H9 (cell line): ENCODE measurements at regions not wholly inside any gene's neighbourhood (a gene's known extent, or its start where the extent isn't known, plus 50 kb on each side); places are given as distances from the start of the nearest gene placed in this dataset.

ENCODE experiments used
- DNase-seq: peaks from one replicate; pipeline ENCODE4 v3.0.0-alpha.2; 2017
- H2AFZ ChIP-seq: one replicate; pipeline ENCODE4 v1.6.1; 2013; ENCODE audit warnings: mild to moderate bottlenecking, low read length, control low read depth, moderate library complexity
- H2AK5ac ChIP-seq: 2 replicates; pipeline ENCODE4 v1.6.1; 2013; ENCODE audit warnings: low read length, control low read depth, mixed read lengths; ENCODE audit not compliant: insufficient read length
- H2BK120ac ChIP-seq: one replicate; pipeline ENCODE4 v1.6.1; 2013; ENCODE audit warnings: low read depth, mild to moderate bottlenecking, low read length, control low read depth, inconsistent platforms; ENCODE audit not compliant: poor library complexity, severe bottlenecking
- H2BK12ac ChIP-seq: 2 replicates; pipeline ENCODE4 v1.6.1; 2013; ENCODE audit warnings: low read length, control low read depth, mixed read lengths, low read depth; ENCODE audit not compliant: insufficient read length
- H2BK15ac ChIP-seq: 2 replicates; pipeline ENCODE4 v1.6.1; 2013; ENCODE audit warnings: low read depth, low read length, control low read depth
- H2BK20ac ChIP-seq: one replicate; pipeline ENCODE4 v1.6.1; 2013; ENCODE audit warnings: low read depth, mild to moderate bottlenecking, low read length, control low read depth, inconsistent platforms; ENCODE audit not compliant: poor library complexity, severe bottlenecking
- H2BK5ac ChIP-seq: 2 replicates; pipeline ENCODE4 v1.6.1; 2013; ENCODE audit warnings: low read length, control low read depth, mixed read lengths; ENCODE audit not compliant: insufficient read length
- H3K14ac ChIP-seq: 2 replicates; pipeline ENCODE4 v1.6.1; 2013; ENCODE audit warnings: low read length, control low read depth; ENCODE audit not compliant: insufficient read depth
- H3K18ac ChIP-seq: 2 replicates; pipeline ENCODE4 v1.6.1; 2013; ENCODE audit warnings: low read depth, mild to moderate bottlenecking, mixed read lengths, low read length, control low read depth; ENCODE audit not compliant: insufficient read length
- H3K23ac ChIP-seq: 2 replicates; pipeline ENCODE4 v1.6.1; 2013; ENCODE audit warnings: low read length, control low read depth, mixed read lengths, low read depth; ENCODE audit not compliant: insufficient read length
- H3K23me2 ChIP-seq: 2 replicates; pipeline ENCODE4 v1.6.1; 2013; ENCODE audit warnings: low read depth, mild to moderate bottlenecking, mixed read lengths, low read length, control low read depth; ENCODE audit not compliant: insufficient read length, poor library complexity, severe bottlenecking
- H3K27ac ChIP-seq: 2 replicates; pipeline ENCODE4 v1.5.1; 2013; ENCODE audit warnings: low read length, control low read depth, mixed read lengths, low read depth; ENCODE audit not compliant: insufficient read length
- H3K27me3 ChIP-seq: 2 replicates; pipeline ENCODE4 v1.6.1; 2013; ENCODE audit warnings: low read length, control low read depth, inconsistent platforms; ENCODE audit not compliant: insufficient read depth
- H3K4ac ChIP-seq: 2 replicates; pipeline ENCODE4 v1.6.1; 2013; ENCODE audit warnings: low read depth, mild to moderate bottlenecking, control low read depth, inconsistent platforms, low read length, moderate library complexity
- H3K4me1 ChIP-seq: 2 replicates; pipeline ENCODE4 v1.6.1; 2013; ENCODE audit warnings: low read length, control low read depth, inconsistent platforms; ENCODE audit not compliant: insufficient read depth
- H3K4me2 ChIP-seq: 2 replicates; pipeline ENCODE4 v1.6.1; 2013; ENCODE audit warnings: low read length, control low read depth, mixed read lengths; ENCODE audit not compliant: insufficient read length, insufficient read depth
- H3K56ac ChIP-seq: 2 replicates; pipeline ENCODE4 v1.6.1; 2013; ENCODE audit warnings: low read depth, mild to moderate bottlenecking, mixed read lengths, low read length, control low read depth; ENCODE audit not compliant: insufficient read length
- H3K79me1 ChIP-seq: 2 replicates; pipeline ENCODE4 v1.6.1; 2013; ENCODE audit warnings: low read depth, mild to moderate bottlenecking, moderate library complexity, low read length, control low read depth, inconsistent platforms; ENCODE audit not compliant: insufficient read depth, poor library complexity, severe bottlenecking
- H3K79me2 ChIP-seq: 2 replicates; pipeline ENCODE4 v1.6.1; 2013; ENCODE audit warnings: low read length, control low read depth, inconsistent platforms; ENCODE audit not compliant: insufficient read depth
- H3K9ac ChIP-seq: 2 replicates; pipeline ENCODE4 v1.6.1; 2013; ENCODE audit warnings: low read length, control low read depth, mixed read lengths; ENCODE audit not compliant: insufficient read length; ENCODE audit errors: extremely low read depth
- H3K9me3 ChIP-seq: one replicate; pipeline ENCODE4 v1.6.1; 2013; ENCODE audit warnings: low read depth, low read length, inconsistent platforms; ENCODE audit not compliant: control insufficient read depth
- H3T11ph ChIP-seq: one replicate; pipeline ENCODE4 v1.6.1; 2013; ENCODE audit warnings: mild to moderate bottlenecking, low read length, control low read depth, inconsistent platforms
- H4K20me1 ChIP-seq: one replicate; pipeline ENCODE4 v1.6.1; 2013; ENCODE audit not compliant: control insufficient read depth, insufficient read length, insufficient read depth
- H4K5ac ChIP-seq: 2 replicates; pipeline ENCODE4 v1.6.1; 2013; ENCODE audit warnings: low read depth, mild to moderate bottlenecking, mixed read lengths, low read length, control low read depth; ENCODE audit not compliant: insufficient read length
- H4K8ac ChIP-seq: replicated peaks from 2 replicates; pipeline ENCODE4 v1.6.1; 2013; ENCODE audit warnings: low read length, control low read depth, mixed read lengths, low read depth; ENCODE audit not compliant: insufficient read length
- H4K91ac ChIP-seq: 2 replicates; pipeline ENCODE4 v1.6.1; 2013; ENCODE audit warnings: low read depth, mild to moderate bottlenecking, moderate library complexity, mixed read lengths, low read length, control low read depth; ENCODE audit not compliant: insufficient read length
- H3K27ac Mint-ChIP-seq, 3 experiments: 2 replicates in 2 of 3; 3 replicates in 1 of 3; pipeline ENCODE4 v1.8.0; 2020 to 2021; ENCODE audit warnings: mixed read lengths in 3 of 3, mild to moderate bottlenecking in 1 of 3, moderate library complexity in 1 of 3
- H3K27me3 Mint-ChIP-seq: 2 replicates; pipeline ENCODE4 v1.8.0; 2021; ENCODE audit warnings: low read depth, mild to moderate bottlenecking, moderate library complexity, mixed read lengths
- H3K36me3 Mint-ChIP-seq, 3 experiments: 2 replicates in 2 of 3; 3 replicates in 1 of 3; pipeline ENCODE4 v1.8.0; 2020 to 2021; ENCODE audit warnings: low read depth in 3 of 3, mixed read lengths in 3 of 3; ENCODE audit not compliant: insufficient read depth in 1 of 3
- H3K4me1 Mint-ChIP-seq, 2 experiments: 2 replicates each; pipeline ENCODE4 v1.8.0; 2020; ENCODE audit warnings: mixed read lengths in 2 of 2
- H3K4me3 Mint-ChIP-seq, 2 experiments: 2 replicates in 1 of 2; 3 replicates in 1 of 2; pipeline ENCODE4 v1.8.0; 2020 to 2021; ENCODE audit warnings: mild to moderate bottlenecking in 2 of 2, mixed read lengths in 2 of 2, moderate library complexity in 1 of 2
- H3K9me3 Mint-ChIP-seq, 2 experiments: 2 replicates in 1 of 2; 3 replicates in 1 of 2; pipeline ENCODE4 v1.8.0; 2020; ENCODE audit warnings: mild to moderate bottlenecking in 2 of 2, mixed read lengths in 2 of 2, moderate library complexity in 1 of 2
- CTCF ChIP-seq: fragments of 200-600 bp; sonication (generic); conservative IDR thresholded peaks from 3 replicates; pipeline ENCODE4 v1.8.0; 2021; ENCODE audit warnings: antibody characterized with exemption, mild to moderate bottlenecking
- WGBS: extraction: QIAGEN DNeasy Blood & Tissue Kit; methylation state at CpG from one replicate; pipeline ENCODE4 v1.1.7; 2013; ENCODE audit warnings: missing lambda C conversion rate, low lambda C conversion rate, mixed read lengths; ENCODE audit not compliant: insufficient read length; ENCODE audit errors: extremely low coverage; 5-methylcytosine and 5-hydroxymethylcytosine counted together

- no peak overlapping the region for H2BK5ac ChIP-seq
- no peak overlapping the region for H3K9ac ChIP-seq
- H3K79me1 ChIP-seq: no peaks in the 10 kb centered on the region
- Mint-ChIP-seq H3K4me1 (no peaks in the 10 kb centered on the region; a peak in 2 of 4 replicates), H3K36me3 (no peaks in the 10 kb centered on the region), H3K27me3 (no peaks in the 10 kb centered on the region), H3K27ac (no peak overlapping the region), H3K4me3 (no peak overlapping the region), H3K9me3 (no peaks in the 10 kb centered on the region)
- H3K23me2 ChIP-seq: no peaks in the 10 kb centered on the region
- H3K4me2 ChIP-seq: no peak overlapping the region
- no peak overlapping the region for H3K18ac ChIP-seq
- no peak overlapping the region for H2AK5ac ChIP-seq
- H3K4ac ChIP-seq: no peak overlapping the region
- H2BK15ac ChIP-seq: no peak overlapping the region
- H3K23ac ChIP-seq: no peak overlapping the region
- no peak overlapping the region for H2BK12ac ChIP-seq
- H3K27ac ChIP-seq: no peak overlapping the region
- H4K5ac ChIP-seq: no peak overlapping the region
- no peaks in the 10 kb centered on the region for H3K9me3 ChIP-seq
- H3K27me3 ChIP-seq: no peaks in the 10 kb centered on the region
- no peak for TF ChIP-seq CTCF
- H4K20me1 ChIP-seq: no peaks in the 10 kb centered on the region
- no peak overlapping the region for H3K56ac ChIP-seq
- no peak for DNase-seq
- H4K91ac ChIP-seq: no peak overlapping the region
- H3K14ac ChIP-seq: no peak overlapping the region
- H3K4me1 ChIP-seq: no peaks in the 10 kb centered on the region
- H3T11ph ChIP-seq: no peak overlapping the region
- H2BK120ac ChIP-seq: no peak overlapping the region
- H4K8ac ChIP-seq: no peak overlapping the region
- WGBS: no CpG with 5 or more reads among the region's 4 CpGs
- no peak overlapping the region for H2BK20ac ChIP-seq
- H2AFZ ChIP-seq: no peak overlapping the region
- no peaks in the 10 kb centered on the region for H3K79me2 ChIP-seq
These were observed 411.8 kb downstream of the CDH10 start for GRCh38 chr5:24232929-24233498.
